ENCODE measurements at regions not wholly inside any gene's neighbourhood (a gene's known extent, or its start where the extent isn't known, plus 50 kb on each side); places are given as distances from the start of the nearest gene placed in this dataset.

DNA sequence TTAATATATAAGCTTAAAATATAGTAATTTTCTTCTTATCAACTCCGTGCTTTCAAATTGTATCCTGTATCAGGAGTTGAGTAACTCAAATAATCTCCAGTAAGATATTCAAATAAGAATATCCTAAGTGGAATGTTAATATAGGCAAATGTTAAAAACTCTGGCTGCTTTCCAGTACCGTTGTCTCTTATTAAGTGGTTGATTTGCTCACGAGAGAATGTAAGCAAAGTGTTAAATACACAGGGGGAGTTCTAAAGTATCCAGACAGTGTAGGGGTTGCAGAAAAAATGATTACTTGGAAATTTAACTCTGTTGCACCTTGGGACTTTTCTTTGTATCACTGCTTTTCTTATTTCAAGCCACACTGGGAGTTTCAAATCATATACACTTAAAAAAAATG is 478.9 kb upstream of the TBL1XR1 start:
- TF ChIP-seq, protein P1, sequence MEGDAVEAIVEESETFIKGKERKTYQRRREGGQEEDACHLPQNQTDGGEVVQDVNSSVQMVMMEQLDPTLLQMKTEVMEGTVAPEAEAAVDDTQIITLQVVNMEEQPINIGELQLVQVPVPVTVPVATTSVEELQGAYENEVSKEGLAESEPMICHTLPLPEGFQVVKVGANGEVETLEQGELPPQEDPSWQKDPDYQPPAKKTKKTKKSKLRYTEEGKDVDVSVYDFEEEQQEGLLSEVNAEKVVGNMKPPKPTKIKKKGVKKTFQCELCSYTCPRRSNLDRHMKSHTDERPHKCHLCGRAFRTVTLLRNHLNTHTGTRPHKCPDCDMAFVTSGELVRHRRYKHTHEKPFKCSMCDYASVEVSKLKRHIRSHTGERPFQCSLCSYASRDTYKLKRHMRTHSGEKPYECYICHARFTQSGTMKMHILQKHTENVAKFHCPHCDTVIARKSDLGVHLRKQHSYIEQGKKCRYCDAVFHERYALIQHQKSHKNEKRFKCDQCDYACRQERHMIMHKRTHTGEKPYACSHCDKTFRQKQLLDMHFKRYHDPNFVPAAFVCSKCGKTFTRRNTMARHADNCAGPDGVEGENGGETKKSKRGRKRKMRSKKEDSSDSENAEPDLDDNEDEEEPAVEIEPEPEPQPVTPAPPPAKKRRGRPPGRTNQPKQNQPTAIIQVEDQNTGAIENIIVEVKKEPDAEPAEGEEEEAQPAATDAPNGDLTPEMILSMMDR (IDR thresholded peaks at IDR 0.05; ENCODE audit: low read depth, low read length, poor library complexity, severe bottlenecking): no peak
- no peak for TF ChIP-seq EZH2phosphoT487 (IDR thresholded peaks at IDR 0.05; ENCODE audit: borderline replicate concordance, low read length)
